IPS-15b (cell line): ENCODE measurements at regions not wholly inside any gene's neighbourhood (a gene's known extent, or its start where the extent isn't known, plus 50 kb on each side); places are given as distances from the start of the nearest gene placed in this dataset.
"Not testable (repeated sequence)": the region's sequence is repeated elsewhere in the genome, so short reads cannot be mapped to it uniquely, and the experiment has no call there.

Source experiments
- H3K27me3 ChIP-seq: one replicate; pipeline ENCODE4 v1.6.1; 2013; ENCODE audit warnings: low read length; ENCODE audit not compliant: control insufficient read depth, insufficient read depth
- H3K36me3 ChIP-seq: one replicate; pipeline ENCODE4 v1.6.1; 2013; ENCODE audit warnings: low read length; ENCODE audit not compliant: control insufficient read depth, insufficient read depth
- H3K4me1 ChIP-seq: one replicate; pipeline ENCODE4 v1.6.1; 2013; ENCODE audit warnings: mild to moderate bottlenecking, low read length; ENCODE audit not compliant: control insufficient read depth, insufficient read depth
- H3K4me3 ChIP-seq: one replicate; pipeline ENCODE4 v1.5.1; 2013; ENCODE audit warnings: low read depth, low read length
- H3K9ac ChIP-seq: one replicate; pipeline ENCODE4 v1.6.1; 2013; ENCODE audit warnings: low read depth, mild to moderate bottlenecking, low read length
- H3K9me3 ChIP-seq: one replicate; pipeline ENCODE4 v1.6.1; 2013; ENCODE audit warnings: mild to moderate bottlenecking, low read length; ENCODE audit not compliant: control insufficient read depth, insufficient read depth

GRCh38 chr7:152922318-152923081, 162.9 kb downstream of the ACTR3B start:
- H3K36me3 ChIP-seq = no peaks in the 10 kb centered on the region
- H3K9me3 ChIP-seq = no peaks in the 10 kb centered on the region
- no peak overlapping the region for H3K4me3 ChIP-seq
- peaks cover 20% of the 10 kb centered on the region for H3K27me3 ChIP-seq
- peaks cover 3% of the 10 kb centered on the region for H3K4me1 ChIP-seq
- no peak overlapping the region for H3K9ac ChIP-seq

GRCh38 chr7:152923711-152924110, 164.2 kb downstream of the ACTR3B start:
- Histone ChIP-seq H3K27me3 (peaks cover 20% of the 10 kb centered on the region), H3K9me3 (no peaks in the 10 kb centered on the region), H3K9ac (no peak overlapping the region)

GRCh38 chr7:152924238-152924637, 164.7 kb downstream of the ACTR3B start:
- H3K9ac ChIP-seq = no peak overlapping the region
- peaks cover 20% of the 10 kb centered on the region for H3K27me3 ChIP-seq
- peaks cover 3% of the 10 kb centered on the region for H3K4me1 ChIP-seq
- H3K4me3 ChIP-seq = peak overlapping the region; percentile 69
- H3K9me3 ChIP-seq = no peaks in the 10 kb centered on the region
- H3K36me3 ChIP-seq = no peaks in the 10 kb centered on the region

More at GRCh38 chr7:152923711-152924110, 164.2 kb downstream of the ACTR3B start:
- Histone ChIP-seq H3K4me1 (peaks cover 3% of the 10 kb centered on the region), H3K4me3 (no peak overlapping the region), H3K36me3 (no peaks in the 10 kb centered on the region)

GRCh38 chr7:152924826-152925411, 165.4 kb downstream of the ACTR3B start:
- Histone ChIP-seq H3K4me3 (peak overlapping the region; percentile 69), H3K9ac (no peak overlapping the region), H3K4me1 (peaks cover 3% of the 10 kb centered on the region), H3K27me3 (peaks cover 20% of the 10 kb centered on the region), H3K9me3 (no peaks in the 10 kb centered on the region), H3K36me3 (no peaks in the 10 kb centered on the region)

- H3K27me3 ChIP-seq = peaks cover 20% of the 10 kb centered on the region
Observed at GRCh38 chr7:152925412-152926147, 166.0 kb downstream of the ACTR3B start.

GRCh38 chr7:152931633-152932032, 172.1 kb downstream of the ACTR3B start:
- Histone ChIP-seq H3K36me3 (no peaks in the 10 kb centered on the region), H3K4me1 (no peaks in the 10 kb centered on the region), H3K4me3 (no peak overlapping the region), H3K27me3 (no peaks in the 10 kb centered on the region), H3K9me3 (no peaks in the 10 kb centered on the region), H3K9ac (no peak overlapping the region)

More at GRCh38 chr7:152925412-152926147, 166.0 kb downstream of the ACTR3B start:
- peak overlapping the region; percentile 69 for H3K4me3 ChIP-seq
- H3K36me3 ChIP-seq = no peaks in the 10 kb centered on the region
- peak overlapping the region; percentile 37 for H3K9ac ChIP-seq
- peaks cover 3% of the 10 kb centered on the region for H3K4me1 ChIP-seq
- H3K9me3 ChIP-seq = no peaks in the 10 kb centered on the region

GRCh38 chr7:152937282-152937681, 177.7 kb downstream of the ACTR3B start:
- H3K27me3 ChIP-seq = no peaks in the 10 kb centered on the region
- no peak overlapping the region for H3K4me3 ChIP-seq
- no peak overlapping the region for H3K9ac ChIP-seq
- no peaks in the 10 kb centered on the region for H3K4me1 ChIP-seq
- H3K36me3 ChIP-seq = no peaks in the 10 kb centered on the region
- H3K9me3 ChIP-seq = no peaks in the 10 kb centered on the region

GRCh38 chr7:152946616-152947015, 187.1 kb downstream of the ACTR3B start:
- H3K27me3 ChIP-seq, H3K9ac ChIP-seq, H3K36me3 ChIP-seq, H3K9me3 ChIP-seq, H3K4me1 ChIP-seq, H3K4me3 ChIP-seq: not testable (repeated sequence)

GRCh38 chr7:152947686-152948085, 188.1 kb downstream of the ACTR3B start:
- Histone ChIP-seq H3K4me3 (no peak overlapping the region), H3K9me3 (no peaks in the 10 kb centered on the region), H3K27me3 (no peaks in the 10 kb centered on the region), H3K36me3 (no peaks in the 10 kb centered on the region), H3K4me1 (no peaks in the 10 kb centered on the region), H3K9ac (no peak overlapping the region)

GRCh38 chr7:152949253-152949652, 189.7 kb downstream of the ACTR3B start:
- Histone ChIP-seq H3K4me3 (no peak overlapping the region), H3K4me1 (no peaks in the 10 kb centered on the region), H3K36me3 (no peaks in the 10 kb centered on the region), H3K9ac (no peak overlapping the region), H3K9me3 (no peaks in the 10 kb centered on the region), H3K27me3 (no peaks in the 10 kb centered on the region)

GRCh38 chr7:152949790-152950189, 190.2 kb downstream of the ACTR3B start:
- no peaks in the 10 kb centered on the region for H3K27me3 ChIP-seq
- no peak overlapping the region for H3K9ac ChIP-seq
- H3K4me1 ChIP-seq = no peaks in the 10 kb centered on the region
- H3K36me3 ChIP-seq = no peaks in the 10 kb centered on the region
- no peak overlapping the region for H3K4me3 ChIP-seq
- no peaks in the 10 kb centered on the region for H3K9me3 ChIP-seq
